PC-9 (cell line): ENCODE measurements at regions not wholly inside any gene's neighbourhood (a gene's known extent, or its start where the extent isn't known, plus 50 kb on each side); places are given as distances from the start of the nearest gene placed in this dataset.

Experiments
- CTCF ChIP-seq: fragments of 200-600 bp; sonication (generic); conservative IDR thresholded peaks from 2 replicates; pipeline ENCODE4 v1.6.1; 2017; ENCODE audit warnings: mixed run types, antibody characterized with exemption, mild to moderate bottlenecking, moderate library complexity
- EZH2 ChIP-seq: fragments of 200-600 bp; sonication (generic); IDR thresholded peaks from 2 replicates; pipeline ENCODE4 v1.8.0; 2017; ENCODE audit warnings: antibody characterized with exemption, low read depth

GRCh38 chr10:117860823-117861222 is 185.9 kb downstream of the RAB11FIP2 start:
- peak; percentile 58 for TF ChIP-seq CTCF
- no peak for TF ChIP-seq EZH2
